ENCODE measurements at regions not wholly inside any gene's neighbourhood (a gene's known extent, or its start where the extent isn't known, plus 50 kb on each side); places are given as distances from the start of the nearest gene placed in this dataset.

DNA sequence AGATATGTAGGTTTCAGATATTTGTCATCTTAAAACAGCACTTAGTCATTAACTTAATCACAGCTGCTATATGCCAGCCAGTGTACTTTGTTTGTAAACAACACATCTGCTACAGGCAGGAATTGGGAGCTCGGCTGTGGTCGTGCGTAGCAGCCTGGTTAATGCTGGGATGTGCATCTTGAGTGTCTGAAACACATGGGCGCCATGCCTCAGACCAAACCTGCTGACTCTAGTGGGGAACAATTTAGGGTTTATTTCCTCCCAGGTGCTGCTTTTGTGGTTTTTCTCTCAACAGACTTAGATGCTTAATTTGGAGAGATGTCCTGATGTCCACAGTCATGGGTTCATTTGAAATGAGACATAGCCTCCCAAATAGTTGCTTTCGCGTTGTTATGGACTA lies 238.5 kb upstream of the TMTC4 start:
- Histone ChIP-seq H3K4me2 (ENCODE audit: control insufficient read depth, extremely low read depth, insufficient read depth, low read depth, low read length) (no peak overlapping the region), H3K79me2 (ENCODE audit: control insufficient read depth, insufficient read depth, low read length) (no peaks in the 10 kb centered on the region), H3K27ac (ENCODE audit: control insufficient read depth, insufficient read depth, low read length) (no peak overlapping the region), H3K9ac (ENCODE audit: control insufficient read depth, extremely low read depth, insufficient read depth, low read length) (no peak overlapping the region), H3K4me3 (ENCODE audit: control insufficient read depth in 2 of 3, extremely low read depth in 1 of 3, insufficient read depth in 2 of 3, low read depth in 1 of 3, low read length in 3 of 3) (no peak overlapping the region), H3K36me3 (ENCODE audit: control insufficient read depth in 2 of 2, extremely low read depth in 1 of 2, insufficient read depth in 2 of 2, low read length in 2 of 2) (no peaks in the 10 kb centered on the region), H3K9me1 (ENCODE audit: control insufficient read depth, extremely low read depth, insufficient read depth, low read length) (no peaks in the 10 kb centered on the region), H4K20me1 (ENCODE audit: control insufficient read depth, extremely low read depth, insufficient read depth, low read length) (no peaks in the 10 kb centered on the region), H3K9me3 (ENCODE audit: control insufficient read depth, low read depth, low read length) (no peaks in the 10 kb centered on the region), H3K27me3 (ENCODE audit: control insufficient read depth, extremely low read depth, insufficient read depth, low read length) (no peaks in the 10 kb centered on the region), H2AFZ (ENCODE audit: control insufficient read depth, low read length) (no peak overlapping the region), H3K4me1 (ENCODE audit: control insufficient read depth, extremely low read depth, insufficient read depth, low read length) (no peaks in the 10 kb centered on the region)
- dilution Hi-C loops (cut with MboI; ENCODE audit: extremely low pct_ligation_motif_present, low sequenced_read_pairs) = no loop called here
- TF ChIP-seq, protein P1, sequence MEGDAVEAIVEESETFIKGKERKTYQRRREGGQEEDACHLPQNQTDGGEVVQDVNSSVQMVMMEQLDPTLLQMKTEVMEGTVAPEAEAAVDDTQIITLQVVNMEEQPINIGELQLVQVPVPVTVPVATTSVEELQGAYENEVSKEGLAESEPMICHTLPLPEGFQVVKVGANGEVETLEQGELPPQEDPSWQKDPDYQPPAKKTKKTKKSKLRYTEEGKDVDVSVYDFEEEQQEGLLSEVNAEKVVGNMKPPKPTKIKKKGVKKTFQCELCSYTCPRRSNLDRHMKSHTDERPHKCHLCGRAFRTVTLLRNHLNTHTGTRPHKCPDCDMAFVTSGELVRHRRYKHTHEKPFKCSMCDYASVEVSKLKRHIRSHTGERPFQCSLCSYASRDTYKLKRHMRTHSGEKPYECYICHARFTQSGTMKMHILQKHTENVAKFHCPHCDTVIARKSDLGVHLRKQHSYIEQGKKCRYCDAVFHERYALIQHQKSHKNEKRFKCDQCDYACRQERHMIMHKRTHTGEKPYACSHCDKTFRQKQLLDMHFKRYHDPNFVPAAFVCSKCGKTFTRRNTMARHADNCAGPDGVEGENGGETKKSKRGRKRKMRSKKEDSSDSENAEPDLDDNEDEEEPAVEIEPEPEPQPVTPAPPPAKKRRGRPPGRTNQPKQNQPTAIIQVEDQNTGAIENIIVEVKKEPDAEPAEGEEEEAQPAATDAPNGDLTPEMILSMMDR (optimal IDR thresholded peaks at IDR 0.05 in 1 of 3, IDR thresholded peaks at IDR 0.05 in 1 of 3, conservative IDR thresholded peaks at IDR 0.05 in 1 of 3; ENCODE audit: extremely low read depth in 1 of 3, insufficient read depth in 2 of 3, low read length in 3 of 3) = no peak
- no peak for TF ChIP-seq EZH2 (IDR thresholded peaks at IDR 0.05; ENCODE audit: low read length)
- DNase-seq (ENCODE audit: low read depth, low spot score) (no peak), FAIRE-seq (no peak)

DNA sequence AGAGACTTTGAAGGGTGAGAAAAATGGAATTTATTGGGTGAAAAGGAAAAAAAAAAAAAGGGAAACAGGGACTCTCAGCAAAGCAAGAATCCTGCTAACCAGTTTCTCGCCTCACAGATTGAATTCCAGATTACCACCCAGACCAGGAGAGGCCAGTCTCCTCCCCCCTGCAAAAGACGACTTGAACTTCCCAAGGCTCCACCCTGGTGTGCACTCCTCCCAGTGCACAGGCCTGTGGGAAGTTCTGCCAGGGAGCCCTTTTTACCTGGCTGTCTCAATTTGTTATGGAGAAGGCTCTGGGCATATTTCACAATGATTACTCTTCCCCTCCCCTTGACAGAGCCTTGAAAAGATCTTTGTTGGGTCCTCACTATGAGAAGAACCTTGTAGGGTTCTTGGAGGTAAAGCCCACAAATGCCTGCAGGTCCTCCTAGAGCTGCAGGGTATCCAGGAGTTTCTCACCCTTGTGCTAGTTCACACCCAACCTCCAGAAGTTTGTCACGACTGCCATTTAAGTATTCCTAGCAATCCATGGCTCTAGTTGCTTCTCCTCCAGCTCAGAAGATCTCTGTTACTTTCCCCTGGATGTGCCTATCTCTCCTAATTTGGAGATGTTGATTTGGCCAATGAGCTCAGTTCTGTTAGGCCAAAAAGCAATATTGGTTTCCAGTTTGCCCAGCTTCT lies 229.8 kb upstream of the TMTC4 start:
- no peak for DNase-seq (ENCODE audit: low read depth, low spot score)
- no peaks in the 10 kb centered on the region for H3K36me3 ChIP-seq (ENCODE audit: control insufficient read depth in 2 of 2, extremely low read depth in 1 of 2, insufficient read depth in 2 of 2, low read length in 2 of 2)
- dilution Hi-C loops (cut with MboI; ENCODE audit: extremely low pct_ligation_motif_present, low sequenced_read_pairs) = no loop called here
- H3K4me3 ChIP-seq (ENCODE audit: control insufficient read depth in 2 of 3, extremely low read depth in 1 of 3, insufficient read depth in 2 of 3, low read depth in 1 of 3, low read length in 3 of 3) = no peak overlapping the region
- H3K27me3 ChIP-seq (ENCODE audit: control insufficient read depth, extremely low read depth, insufficient read depth, low read length) = no peaks in the 10 kb centered on the region
- no peak overlapping the region for H3K4me2 ChIP-seq (ENCODE audit: control insufficient read depth, extremely low read depth, insufficient read depth, low read depth, low read length)
- H3K79me2 ChIP-seq (ENCODE audit: control insufficient read depth, insufficient read depth, low read length) = no peaks in the 10 kb centered on the region
- H3K9me1 ChIP-seq (ENCODE audit: control insufficient read depth, extremely low read depth, insufficient read depth, low read length) = no peaks in the 10 kb centered on the region
- H4K20me1 ChIP-seq (ENCODE audit: control insufficient read depth, extremely low read depth, insufficient read depth, low read length) = no peaks in the 10 kb centered on the region
- no peak overlapping the region for H2AFZ ChIP-seq (ENCODE audit: control insufficient read depth, low read length)
- FAIRE-seq = no peak
- no peaks in the 10 kb centered on the region for H3K4me1 ChIP-seq (ENCODE audit: control insufficient read depth, extremely low read depth, insufficient read depth, low read length)
- no peak for TF ChIP-seq EZH2 (IDR thresholded peaks at IDR 0.05; ENCODE audit: low read length)
- TF ChIP-seq, protein P1 (optimal IDR thresholded peaks at IDR 0.05 in 1 of 3, IDR thresholded peaks at IDR 0.05 in 1 of 3, conservative IDR thresholded peaks at IDR 0.05 in 1 of 3; ENCODE audit: extremely low read depth in 1 of 3, insufficient read depth in 2 of 3, low read length in 3 of 3) = no peak
- no peak overlapping the region for H3K27ac ChIP-seq (ENCODE audit: control insufficient read depth, insufficient read depth, low read length)
- H3K9me3 ChIP-seq (ENCODE audit: control insufficient read depth, low read depth, low read length) = no peaks in the 10 kb centered on the region
- no peak overlapping the region for H3K9ac ChIP-seq (ENCODE audit: control insufficient read depth, extremely low read depth, insufficient read depth, low read length)
